Skin epidermis (tissue), 12 donors: ENCODE measurements at regions not wholly inside any gene's neighbourhood (a gene's known extent, or its start where the extent isn't known, plus 50 kb on each side); places are given as distances from the start of the nearest gene placed in this dataset.

Experiments
- H3K27ac ChIP-seq, 21 experiments: fragments of 200-600 bp; sonication (generic) in 11 of 21; one replicate each; pipeline ENCODE4 v1.5.0; 2020; ENCODE audit warnings: mild to moderate bottlenecking in 3 of 21, inconsistent platforms in 2 of 21, moderate library complexity in 2 of 21
- H3K4me3 ChIP-seq, 7 experiments: fragments of 200-600 bp; sonication (generic) in 2 of 7; one replicate each; pipeline ENCODE4 v1.5.0; 2020; ENCODE audit warnings: inconsistent platforms in 2 of 7, mild to moderate bottlenecking in 2 of 7, moderate library complexity in 1 of 7

DNA sequence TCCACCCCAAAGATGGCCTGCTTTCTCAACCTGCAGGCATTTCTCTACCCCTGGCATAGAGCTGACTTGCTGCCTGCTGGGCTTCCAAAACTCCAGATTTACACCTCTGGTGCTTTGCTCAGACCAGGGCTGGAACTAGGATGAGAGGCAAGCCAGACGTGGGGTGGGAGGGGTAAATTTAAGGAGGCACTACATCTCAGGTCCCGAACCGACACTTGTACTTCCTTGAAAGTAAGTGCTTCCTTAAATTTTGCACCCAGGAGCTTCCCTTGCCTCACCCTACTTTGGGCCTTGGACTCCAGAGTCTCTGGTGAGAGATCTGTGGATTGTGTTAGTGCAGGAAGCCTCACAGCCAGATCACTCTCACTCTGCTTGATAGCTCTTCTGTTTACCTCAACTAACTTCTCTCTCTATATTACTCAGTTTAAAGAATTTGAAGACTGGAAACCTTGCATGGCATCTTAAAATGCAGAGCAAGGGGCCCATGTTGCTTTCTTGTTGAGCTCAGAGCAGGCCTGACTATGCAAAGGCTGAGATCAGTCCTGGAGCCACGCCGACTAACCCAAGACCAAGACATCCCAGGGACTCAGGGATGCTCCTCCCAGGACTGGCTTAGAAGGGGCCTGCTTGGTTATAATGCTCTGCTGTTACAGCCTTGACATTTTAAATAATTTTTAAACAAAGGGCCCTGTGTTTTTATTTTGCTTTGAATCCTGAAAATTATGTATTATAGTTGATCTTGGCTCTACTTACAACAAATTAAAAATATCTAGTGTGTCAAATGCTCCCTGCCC, 145.0 kb upstream of the LEF1 start:
- Histone ChIP-seq H3K4me3 (no peak overlapping the region), H3K27ac (no peak overlapping the region)

DNA sequence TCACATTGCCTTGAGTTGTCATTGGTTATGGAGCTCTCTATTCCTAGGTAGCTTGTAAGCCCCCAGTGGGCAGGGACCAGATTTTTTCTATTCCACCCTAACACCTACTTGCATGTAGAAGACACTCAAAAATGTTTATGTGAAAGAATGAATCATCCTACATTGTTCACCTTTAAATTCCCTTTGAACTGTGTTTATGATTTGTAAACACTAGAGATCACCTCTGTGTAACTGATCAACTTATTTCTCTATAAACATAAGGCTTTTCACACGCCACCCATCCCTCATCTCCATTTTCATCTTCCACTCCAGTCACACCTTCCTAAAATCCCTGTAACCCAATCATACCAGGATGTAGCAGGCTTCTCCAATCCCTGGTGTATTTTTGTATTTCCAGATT, 142.6 kb upstream of the LEF1 start:
- no peak overlapping the region for H3K4me3 ChIP-seq
- H3K27ac ChIP-seq = no peak overlapping the region

DNA sequence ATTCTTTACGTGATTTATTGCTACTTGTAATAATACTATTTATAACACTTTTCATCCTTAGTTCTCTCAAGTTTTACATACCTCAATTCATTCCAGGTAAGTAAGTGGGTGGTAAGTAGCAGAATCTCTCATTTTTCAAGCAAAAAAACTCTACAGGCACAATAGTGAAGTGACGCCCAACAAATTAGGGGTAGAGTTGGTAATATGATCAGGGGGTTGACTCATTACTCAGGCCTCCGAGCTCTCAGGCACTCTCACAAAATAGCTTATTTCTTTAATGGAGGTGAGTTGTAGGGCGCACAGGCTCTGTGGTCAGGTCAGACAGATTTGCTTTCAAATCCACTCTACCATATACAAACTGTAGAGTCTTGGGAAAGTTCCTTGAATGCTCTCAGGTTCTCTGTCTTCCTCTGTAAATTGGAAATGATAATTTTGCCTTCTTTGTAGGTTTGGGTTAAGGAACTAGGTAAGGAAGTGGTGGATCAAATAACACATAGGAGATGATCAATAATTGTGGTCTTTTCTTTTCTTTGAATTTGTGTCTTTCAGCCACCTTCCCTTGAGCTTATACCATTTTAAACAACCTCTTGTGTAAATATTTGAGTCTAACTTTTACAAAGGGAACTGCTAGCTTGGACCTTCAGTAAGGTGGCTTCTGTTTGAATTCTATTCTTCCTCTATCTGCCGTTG, 134.9 kb upstream of the LEF1 start:
- Histone ChIP-seq H3K4me3 (no peak overlapping the region), H3K27ac (no peak overlapping the region)

DNA sequence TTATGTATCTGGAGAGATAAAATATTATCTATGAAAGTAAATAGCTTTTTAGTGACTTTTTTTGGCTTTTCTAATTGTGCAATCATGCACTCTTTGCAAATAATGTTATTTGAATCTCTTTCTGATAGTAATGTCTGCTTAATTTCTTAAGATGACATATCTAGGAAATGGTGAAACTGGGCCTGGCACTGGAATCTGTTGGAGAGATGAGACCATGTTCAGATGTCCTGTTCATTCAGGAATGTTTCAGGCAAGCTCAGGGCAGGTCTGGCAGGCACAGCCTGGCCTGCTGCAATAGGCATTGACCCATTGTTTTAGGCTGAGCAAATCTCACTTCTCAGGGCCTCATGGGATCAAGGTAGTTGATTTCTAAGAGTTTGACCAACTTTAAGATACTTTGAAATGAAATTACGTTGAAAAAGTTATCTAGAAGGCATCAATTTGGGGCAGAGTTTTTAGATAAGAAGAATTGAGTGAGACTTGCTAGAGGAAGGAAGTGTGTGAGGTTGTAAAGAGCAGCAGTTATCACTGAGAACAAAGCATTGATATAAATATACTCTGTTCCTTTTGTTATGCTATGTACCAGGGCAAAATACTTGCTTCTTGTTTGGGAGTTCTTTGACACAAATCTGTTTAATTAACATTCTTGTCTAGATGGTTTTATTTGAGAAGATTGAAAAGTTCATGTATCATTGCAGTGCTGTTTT, 133.0 kb upstream of the LEF1 start:
- no peak overlapping the region for H3K4me3 ChIP-seq

DNA sequence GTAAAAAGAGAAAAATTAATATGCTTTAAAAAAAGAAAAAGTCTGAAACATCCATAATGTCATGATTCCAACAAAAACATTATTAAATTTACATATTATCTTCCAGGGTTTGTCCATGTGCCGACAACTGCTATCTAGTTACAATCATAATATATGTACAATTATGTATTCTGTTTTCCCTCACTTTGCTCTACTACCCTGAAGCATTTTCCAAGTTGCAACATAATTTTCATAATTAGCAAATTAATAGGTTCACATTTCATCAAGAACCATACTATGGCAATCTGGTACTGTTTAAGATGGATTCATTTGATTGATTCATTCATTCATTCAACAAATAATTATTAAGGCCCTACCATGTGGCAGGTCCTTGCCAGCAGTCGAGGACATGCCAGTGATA, 128.9 kb upstream of the LEF1 start:
- no peak overlapping the region for H3K27ac ChIP-seq
- H3K4me3 ChIP-seq = no peak overlapping the region

More for the DNA sequence above, 133.0 kb upstream of the LEF1 start:
- H3K27ac ChIP-seq = no peak overlapping the region

- H3K27ac ChIP-seq = no peak overlapping the region
- no peak overlapping the region for H3K4me3 ChIP-seq
Observed at GRCh38 chr4:108292229-108292628, 123.5 kb upstream of the LEF1 start.

GRCh38 chr4:108291137-108291536, 122.4 kb upstream of the LEF1 start:
- H3K4me3 ChIP-seq = no peak overlapping the region
- H3K27ac ChIP-seq = no peak overlapping the region

DNA sequence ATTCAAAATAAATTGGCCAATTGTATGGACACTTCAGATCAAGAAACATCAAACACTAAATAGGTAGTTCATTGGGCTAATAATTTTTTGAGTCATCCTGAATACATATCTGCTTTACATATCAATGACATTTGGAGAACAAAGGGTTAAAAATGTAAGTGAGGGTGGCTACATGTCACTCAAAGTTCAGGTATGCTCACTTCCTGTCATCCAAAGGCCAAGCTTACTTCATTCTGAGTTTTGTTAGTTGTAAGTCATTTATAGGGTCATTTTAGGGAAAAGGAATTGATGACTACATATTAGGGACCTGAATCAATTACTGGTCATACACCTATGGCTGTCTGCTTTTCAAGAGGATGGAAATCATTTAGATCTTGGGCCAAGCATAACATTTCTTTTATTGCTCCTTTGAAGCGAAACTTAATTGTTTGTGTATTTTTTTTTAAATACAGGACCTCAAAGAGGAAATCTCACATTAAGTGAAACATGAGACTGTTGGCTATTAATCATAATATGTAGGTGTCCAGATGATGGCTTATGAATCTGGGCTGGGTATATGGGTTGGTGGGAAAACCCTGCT, 119.2 kb upstream of the LEF1 start:
- Histone ChIP-seq H3K27ac (no peak overlapping the region), H3K4me3 (no peak overlapping the region)

DNA sequence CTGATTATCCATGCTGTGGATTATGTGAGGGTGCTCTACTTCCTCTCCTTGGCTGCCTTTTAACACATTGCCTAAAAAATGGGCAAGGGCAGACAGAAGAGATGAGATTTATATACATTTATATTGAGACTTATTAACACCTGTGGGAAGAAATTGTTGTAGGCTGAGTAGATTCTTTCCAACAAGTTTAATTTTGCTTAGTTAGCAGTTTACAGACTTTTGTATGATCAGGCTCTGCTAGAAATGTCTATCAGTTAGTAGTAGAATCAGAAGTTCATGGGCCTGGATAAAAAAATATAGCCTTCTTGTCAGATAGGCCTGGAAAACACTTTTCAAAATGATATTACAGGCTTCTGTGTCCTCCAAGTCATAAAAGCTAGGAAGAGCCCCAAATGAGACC, 111.3 kb upstream of the LEF1 start:
- H3K4me3 ChIP-seq = no peak overlapping the region
- no peak overlapping the region for H3K27ac ChIP-seq

DNA sequence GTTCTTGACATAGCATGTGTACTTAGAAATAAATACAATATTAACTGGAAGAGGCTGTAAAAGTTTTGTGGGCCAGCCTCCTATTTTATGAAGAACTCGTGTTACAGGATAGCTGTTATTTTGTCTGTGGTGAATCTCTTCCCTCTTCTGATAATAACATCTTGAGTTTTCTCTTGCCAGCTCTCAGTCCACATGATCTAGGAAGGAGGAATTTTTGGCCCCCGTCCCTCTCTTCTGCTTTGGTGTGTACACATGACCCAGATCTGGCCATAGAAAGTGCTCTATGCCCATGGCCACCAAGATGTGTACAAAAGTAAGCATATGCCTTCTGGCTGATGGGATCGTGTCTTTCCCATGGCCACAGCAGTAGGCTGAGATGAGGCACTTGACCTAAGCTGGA, 108.0 kb upstream of the LEF1 start:
- no peak overlapping the region for H3K4me3 ChIP-seq
- no peak overlapping the region for H3K27ac ChIP-seq

GRCh38 chr4:108272986-108273385, 104.3 kb upstream of the LEF1 start:
- Histone ChIP-seq H3K4me3 (no peak overlapping the region), H3K27ac (no peak overlapping the region)

DNA sequence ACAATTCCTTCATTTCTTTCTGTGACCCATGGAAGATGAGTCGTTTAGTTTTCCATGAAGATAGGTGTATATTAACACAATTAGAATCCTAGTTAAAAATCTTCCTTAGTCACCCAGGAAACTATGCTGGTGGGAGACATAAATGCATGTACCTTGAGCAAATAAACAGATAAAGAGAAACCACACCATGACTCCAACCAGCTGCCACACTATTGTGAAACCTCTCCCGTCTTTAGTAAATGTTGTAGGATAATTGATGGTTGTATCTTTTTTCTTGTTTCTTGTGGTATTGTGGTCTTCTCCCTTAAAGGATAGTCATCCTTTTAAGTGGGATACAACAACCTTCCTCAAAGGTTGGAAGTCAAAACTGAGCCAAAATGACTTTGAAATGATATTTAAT, 103.8 kb upstream of the LEF1 start:
- H3K27ac ChIP-seq = no peak overlapping the region
- no peak overlapping the region for H3K4me3 ChIP-seq

GRCh38 chr4:108272046-108272445, 103.3 kb upstream of the LEF1 start:
- Histone ChIP-seq H3K4me3 (no peak overlapping the region), H3K27ac (no peak overlapping the region)

DNA sequence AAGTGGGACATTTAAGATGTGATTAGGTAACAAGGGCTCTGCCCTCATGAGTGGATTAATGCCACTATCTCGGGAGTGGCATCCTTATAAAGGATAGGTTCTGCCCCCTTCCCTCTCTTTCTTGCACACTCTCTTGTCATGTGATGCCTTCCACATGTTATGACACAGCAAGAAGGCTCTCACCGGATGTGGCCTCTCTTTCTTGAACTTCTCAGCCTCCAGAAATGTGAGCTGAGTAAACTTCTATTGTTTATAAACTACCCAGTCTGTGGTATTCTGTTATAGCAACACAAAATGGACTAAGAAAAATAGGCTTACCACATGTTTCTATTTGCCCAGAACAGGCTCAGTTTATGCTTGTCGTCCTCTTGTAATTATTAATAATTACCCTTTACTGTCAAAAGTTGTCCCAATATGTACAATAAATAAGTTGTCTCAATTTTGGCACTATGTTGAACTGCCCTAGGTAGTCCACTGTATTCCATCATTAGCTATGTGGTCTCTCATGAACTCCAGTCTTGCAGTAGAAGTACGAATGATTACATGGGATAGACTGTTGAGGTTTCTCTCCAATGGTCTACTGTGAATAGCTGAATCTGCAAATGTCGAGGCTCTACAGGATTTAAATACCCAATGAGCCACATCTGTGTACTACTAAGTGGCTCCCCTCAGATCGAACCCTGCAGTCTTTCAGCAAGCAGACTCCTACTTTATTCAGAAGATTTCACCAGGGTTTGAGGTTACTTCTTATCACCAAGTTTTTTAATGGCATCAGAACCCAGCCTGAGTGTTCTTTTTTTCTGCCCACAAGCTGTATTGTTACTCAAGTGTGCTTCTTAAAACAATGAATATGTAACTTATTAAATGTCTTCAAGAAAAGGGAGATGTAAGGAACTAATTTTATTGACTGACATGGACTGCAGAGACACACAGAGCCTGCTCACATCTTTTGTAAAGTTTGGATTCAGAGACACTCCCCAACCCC, 102.0 kb upstream of the LEF1 start:
- no peak overlapping the region for H3K27ac ChIP-seq
- H3K4me3 ChIP-seq = no peak overlapping the region

DNA sequence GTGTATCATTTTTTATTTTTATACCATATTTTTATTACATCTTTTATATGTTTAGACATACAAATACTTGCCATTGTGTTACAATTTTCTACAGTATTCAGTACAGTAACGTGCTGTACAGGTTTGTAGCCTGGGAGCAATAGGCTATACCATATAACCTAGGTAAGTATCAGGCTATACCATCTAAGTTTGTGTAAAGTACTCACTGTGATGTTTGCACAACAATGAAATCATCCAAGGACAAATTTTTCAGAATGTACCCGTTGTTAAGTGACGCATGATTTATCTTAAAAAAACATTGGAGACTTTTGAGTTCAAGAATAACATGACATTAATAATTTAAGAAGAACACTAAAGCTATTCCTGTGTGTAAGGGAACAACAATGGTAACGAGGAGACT, 96.0 kb upstream of the LEF1 start:
- no peak overlapping the region for H3K27ac ChIP-seq
- H3K4me3 ChIP-seq = no peak overlapping the region

DNA sequence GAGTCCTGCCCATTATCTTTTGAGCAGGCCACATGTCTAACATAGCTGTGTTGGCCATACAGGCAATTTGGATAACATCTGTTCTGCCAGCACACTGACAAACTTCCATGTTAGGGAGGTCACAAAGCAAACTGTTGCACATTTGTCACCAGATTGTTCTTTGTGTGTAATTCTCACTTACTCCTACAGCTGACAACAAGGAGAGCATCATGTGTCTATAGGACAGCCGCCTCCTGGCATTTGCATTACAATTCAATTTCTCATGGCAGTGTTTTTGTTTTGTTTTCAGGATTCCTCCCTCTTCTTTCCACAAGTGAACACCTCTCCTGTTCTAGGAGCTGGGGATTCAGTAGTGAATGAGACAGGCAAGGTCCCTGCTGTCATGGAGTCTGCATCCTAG, 94.3 kb upstream of the LEF1 start:
- H3K4me3 ChIP-seq = no peak overlapping the region
- no peak overlapping the region for H3K27ac ChIP-seq

GRCh38 chr4:108261026-108261425, 92.3 kb upstream of the LEF1 start:
- Histone ChIP-seq H3K4me3 (no peak overlapping the region), H3K27ac (no peak overlapping the region)

GRCh38 chr4:108256538-108256937, 87.8 kb upstream of the LEF1 start:
- Histone ChIP-seq H3K27ac (no peak overlapping the region), H3K4me3 (no peak overlapping the region)

GRCh38 chr4:108255203-108255747, 86.5 kb upstream of the LEF1 start:
- H3K4me3 ChIP-seq = no peak overlapping the region
- H3K27ac ChIP-seq = no peak overlapping the region
